Gastrocnemius medialis (tissue), 4 donors: ENCODE measurements at regions not wholly inside any gene's neighbourhood (a gene's known extent, or its start where the extent isn't known, plus 50 kb on each side); places are given as distances from the start of the nearest gene placed in this dataset.

Source experiments
- ATAC-seq, 2 donors: fragments of 150-250 bp; one replicate each; pipeline ENCODE4 v1.9.1; 2016
- DNase-seq, 2 donors: peaks; one replicate each; pipeline ENCODE4 v3.0.0-alpha.2; 2019
- H3K27ac ChIP-seq, 4 donors: fragments of 200-600 bp; sonication (generic); 1 replicate in 1 of 4; 2 replicates in 3 of 4; pipeline ENCODE4 v1.5.1; 2016 to 2018; ENCODE audit warnings: mild to moderate bottlenecking in 2 of 4, moderate library complexity in 1 of 4
- H3K27me3 ChIP-seq, 3 donors: fragments of 200-600 bp; sonication (generic) in 2 of 3; 1 replicate in 1 of 3; 2 replicates in 2 of 3; pipeline versions ENCODE4 v1.5.1 to v1.6.0; 2016 to 2019; ENCODE audit warnings: mild to moderate bottlenecking in 1 of 3, moderate library complexity in 1 of 3
- H3K36me3 ChIP-seq, 2 donors: fragments of 200-600 bp; sonication (generic) in 1 of 2; one replicate each; pipeline ENCODE4 v1.5.1; 2017 to 2018
- H3K4me1 ChIP-seq, 2 donors: fragments of 200-600 bp; sonication (generic) in 1 of 2; one replicate each; pipeline ENCODE4 v1.5.1; 2016 to 2017; ENCODE audit warnings: mild to moderate bottlenecking in 2 of 2
- H3K4me3 ChIP-seq, 4 donors: fragments of 200-600 bp; sonication (generic) in 3 of 4; 1 replicate in 1 of 4; 2 replicates in 3 of 4; pipeline ENCODE4 v1.5.1; 2016 to 2019; ENCODE audit warnings: mild to moderate bottlenecking in 2 of 4
- H3K9me3 ChIP-seq, 3 donors: fragments of 200-600 bp; sonication (generic) in 2 of 3; 1 replicate in 1 of 3; 2 replicates in 2 of 3; pipeline ENCODE4 v1.5.1; 2016 to 2019
- CTCF ChIP-seq, 5 experiments: fragments of 450-650 bp in 3 of 5; fragments of 200-600 bp in 2 of 5; sonication (generic) in 2 of 5; IDR thresholded peaks in 4 of 5; conservative IDR thresholded peaks in 1 of 5; 1 replicate in 4 of 5; 2 replicates in 1 of 5; pipeline ENCODE4 v1.5.1; 2016 to 2019; ENCODE audit warnings: antibody characterized with exemption in 5 of 5, mild to moderate bottlenecking in 3 of 5, moderate library complexity in 3 of 5
- POLR2A ChIP-seq, 2 donors: fragments of 450-650 bp; IDR thresholded peaks; one replicate each; pipeline ENCODE4 v1.6.1; 2017; ENCODE audit warnings: antibody characterized with exemption in 2 of 2, mild to moderate bottlenecking in 2 of 2, moderate library complexity in 2 of 2
- in situ Hi-C, 4 donors: fragments of 200-750 bp; cut with MboI; loops; one replicate each; pipeline versions ENCODE4 v1.15.0 to v1.8.0; 2017; ENCODE audit warnings: low sequenced_read_pairs in 4 of 4
- intact Hi-C: fragments of 100-400 bp; cut with DNase I; formaldehyde crosslinking; loops from one replicate; pipeline ENCODE4 v1.15.1; 2023; ENCODE audit warnings: low total_unique reads

DNA sequence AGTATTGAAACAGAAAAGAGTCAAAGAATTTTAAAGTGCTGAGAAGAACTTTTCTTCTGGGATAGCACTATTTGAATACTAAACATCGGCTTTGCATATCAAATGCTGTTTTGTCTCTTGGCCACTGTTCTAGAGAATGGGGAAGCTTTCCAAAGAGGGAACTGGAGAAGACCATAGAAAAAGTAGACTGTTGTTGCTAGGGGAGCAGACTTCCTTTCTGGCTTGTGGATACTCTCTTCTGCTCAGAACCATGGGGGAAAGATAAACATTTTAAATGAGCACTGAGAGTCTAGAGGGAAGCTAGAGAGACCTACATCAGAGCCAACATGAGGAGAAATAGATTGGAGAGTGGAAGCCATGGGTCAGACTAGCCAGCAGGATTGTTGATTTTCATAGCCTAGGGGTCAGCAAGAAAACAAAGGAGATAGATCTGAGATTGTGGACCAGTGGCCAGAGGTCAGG, 315.7 kb downstream of the KCTD12 start:
- in situ Hi-C loops = no loop called here
- Histone ChIP-seq H3K36me3 (no peaks in the 10 kb centered on the region), H3K4me1 (no peaks in the 10 kb centered on the region), H3K4me3 (no peak overlapping the region), H3K27me3 (no peaks in the 10 kb centered on the region), H3K9me3 (no peaks in the 10 kb centered on the region), H3K27ac (no peak overlapping the region)
- no peak for DNase-seq
- intact Hi-C loops = no loop called here
- TF ChIP-seq POLR2A (IDR thresholded peaks at IDR 0.05) = no peak
- TF ChIP-seq CTCF (IDR thresholded peaks at IDR 0.05 in 4 of 5, conservative IDR thresholded peaks at IDR 0.05 in 1 of 5) = no peak
- no peak for ATAC-seq

GRCh38 chr13:76556627-76557026, 329.6 kb downstream of the KCTD12 start:
- no peak overlapping the region for H3K27ac ChIP-seq
- no peaks in the 10 kb centered on the region for H3K4me1 ChIP-seq
- DNase-seq = no peak
- no peak for ATAC-seq
- no peak for TF ChIP-seq POLR2A (IDR thresholded peaks at IDR 0.05)
- no peak for TF ChIP-seq CTCF (IDR thresholded peaks at IDR 0.05 in 4 of 5, conservative IDR thresholded peaks at IDR 0.05 in 1 of 5)
- H3K4me3 ChIP-seq = no peak overlapping the region
- no peaks in the 10 kb centered on the region for H3K27me3 ChIP-seq
- intact Hi-C loops (no loop called here), in situ Hi-C loops (no loop called here)
- H3K36me3 ChIP-seq = no peaks in the 10 kb centered on the region
- no peaks in the 10 kb centered on the region for H3K9me3 ChIP-seq

- TF ChIP-seq CTCF (IDR thresholded peaks at IDR 0.05 in 4 of 5, conservative IDR thresholded peaks at IDR 0.05 in 1 of 5) (no peak), POLR2A (IDR thresholded peaks at IDR 0.05) (no peak)
- Histone ChIP-seq H3K4me3 (no peak overlapping the region), H3K27me3 (no peaks in the 10 kb centered on the region), H3K27ac (peak overlapping the region in 1 of 4 donors; percentile 29), H3K9me3 (no peaks in the 10 kb centered on the region), H3K4me1 (no peaks in the 10 kb centered on the region), H3K36me3 (no peaks in the 10 kb centered on the region)
- ATAC-seq = no peak
- no peak for DNase-seq
- intact Hi-C loops (no loop called here), in situ Hi-C loops (no loop called here)
These were observed 333.4 kb downstream of the KCTD12 start for GRCh38 chr13:76552807-76553206.

GRCh38 chr13:76552041-76552772, 334.0 kb downstream of the KCTD12 start:
- Histone ChIP-seq H3K4me1 (no peaks in the 10 kb centered on the region), H3K36me3 (no peaks in the 10 kb centered on the region), H3K9me3 (no peaks in the 10 kb centered on the region), H3K4me3 (no peak overlapping the region), H3K27ac (peak overlapping the region in 3 of 4 donors; percentile 26 to 69 (median 58)), H3K27me3 (no peaks in the 10 kb centered on the region)
- intact Hi-C loops (no loop called here), in situ Hi-C loops (no loop called here)
- no peak for TF ChIP-seq POLR2A (IDR thresholded peaks at IDR 0.05)
- TF ChIP-seq CTCF (IDR thresholded peaks at IDR 0.05 in 4 of 5, conservative IDR thresholded peaks at IDR 0.05 in 1 of 5) = no peak
- peak in 1 of 2 donors; percentile 36 for ATAC-seq
- no peak for DNase-seq

DNA sequence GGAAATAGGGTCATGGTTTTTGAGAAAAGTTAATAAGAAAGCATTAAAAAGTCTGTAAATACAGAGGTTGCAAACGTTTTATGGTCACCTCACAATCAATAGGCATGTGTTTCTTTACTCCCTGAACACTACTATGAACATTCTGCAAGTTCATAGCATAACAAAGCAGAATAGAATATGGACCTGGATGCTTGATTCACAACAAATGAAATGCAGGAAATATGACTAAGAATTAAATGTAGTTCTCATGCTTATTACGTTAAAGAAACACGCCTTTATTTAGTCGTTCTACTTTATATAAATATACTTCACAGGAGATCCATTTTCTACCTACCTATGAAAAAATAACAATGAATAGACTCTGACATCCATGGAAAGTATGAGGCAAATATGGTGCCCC, 344.0 kb downstream of the KCTD12 start:
- in situ Hi-C loops = no loop called here

More for the DNA sequence above, 344.0 kb downstream of the KCTD12 start:
- H3K27ac ChIP-seq = no peak overlapping the region
- H3K4me1 ChIP-seq = no peaks in the 10 kb centered on the region
- ATAC-seq (no peak), DNase-seq (no peak)
- intact Hi-C loops = no loop called here
- TF ChIP-seq CTCF (IDR thresholded peaks at IDR 0.05 in 4 of 5, conservative IDR thresholded peaks at IDR 0.05 in 1 of 5) = no peak
- no peak for TF ChIP-seq POLR2A (IDR thresholded peaks at IDR 0.05)
- H3K4me3 ChIP-seq = no peak overlapping the region
- no peaks in the 10 kb centered on the region for H3K36me3 ChIP-seq
- H3K9me3 ChIP-seq = no peaks in the 10 kb centered on the region
- no peaks in the 10 kb centered on the region for H3K27me3 ChIP-seq
